Stimulated activated CD8-positive, alpha-beta memory T cell treated with anti-CD3 and anti-CD28 coated beads, Interleukin-4, amount 100 ng/mL, for 1 hour (primary cell): ENCODE measurements at regions not wholly inside any gene's neighbourhood (a gene's known extent, or its start where the extent isn't known, plus 50 kb on each side); places are given as distances from the start of the nearest gene placed in this dataset.

ENCODE experiments used
- DNase-seq, 2 donors: peaks; one replicate each; pipeline ENCODE4 v3.0.0-alpha.2; 2020; ENCODE audit warnings: low read depth in 2 of 2, low spot score in 1 of 2

GRCh38 chr11:70671083-70671482 lies 272.8 kb downstream of the CTTN start:
- DNase-seq, result no peak

DNA sequence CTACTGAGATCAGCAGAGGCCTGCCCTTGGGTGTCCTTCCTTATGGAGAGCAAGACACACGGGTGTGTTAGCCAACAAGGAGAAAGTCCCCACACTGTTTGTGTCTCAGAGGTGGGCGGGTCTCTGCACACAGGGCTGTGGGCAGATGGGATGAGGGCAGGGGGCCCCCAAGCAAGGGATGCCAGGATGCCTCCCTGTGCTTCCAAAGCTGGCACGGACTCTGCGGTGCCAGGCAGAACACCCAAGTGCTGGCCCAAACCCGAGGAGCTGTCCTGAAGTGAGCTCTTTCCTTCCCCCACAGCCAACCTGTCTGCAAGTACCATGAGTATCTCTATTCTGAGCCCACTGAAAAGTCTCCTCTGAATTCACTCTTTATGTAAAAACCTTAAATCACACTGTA lies 273.3 kb downstream of the CTTN start:
- DNase-seq, result no peak

GRCh38 chr11:70672991-70673653 lies 274.8 kb downstream of the CTTN start:
- DNase-seq, result no peak

DNA sequence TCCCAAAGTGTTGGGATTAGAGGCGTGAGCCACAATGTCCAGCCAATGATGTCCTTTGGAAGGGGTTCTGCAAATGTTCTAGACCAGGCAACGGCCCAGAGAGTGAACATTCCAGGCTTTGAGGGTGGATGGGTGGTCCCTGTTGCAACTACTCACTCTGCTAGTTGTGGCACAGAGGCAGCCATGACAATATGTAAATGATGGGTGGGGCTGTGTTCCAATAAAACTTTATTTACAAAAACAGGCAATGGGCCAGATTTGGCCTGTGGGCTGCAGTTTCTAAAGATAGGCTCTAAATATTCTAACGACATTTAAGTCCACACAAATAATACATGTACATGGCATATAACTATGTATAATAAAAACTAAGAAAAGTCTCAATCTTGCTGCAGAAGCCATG lies 276.3 kb downstream of the CTTN start:
- DNase-seq, result no peak

- no peak for DNase-seq
These were observed 277.5 kb downstream of the CTTN start for GRCh38 chr11:70675697-70676374.

DNA sequence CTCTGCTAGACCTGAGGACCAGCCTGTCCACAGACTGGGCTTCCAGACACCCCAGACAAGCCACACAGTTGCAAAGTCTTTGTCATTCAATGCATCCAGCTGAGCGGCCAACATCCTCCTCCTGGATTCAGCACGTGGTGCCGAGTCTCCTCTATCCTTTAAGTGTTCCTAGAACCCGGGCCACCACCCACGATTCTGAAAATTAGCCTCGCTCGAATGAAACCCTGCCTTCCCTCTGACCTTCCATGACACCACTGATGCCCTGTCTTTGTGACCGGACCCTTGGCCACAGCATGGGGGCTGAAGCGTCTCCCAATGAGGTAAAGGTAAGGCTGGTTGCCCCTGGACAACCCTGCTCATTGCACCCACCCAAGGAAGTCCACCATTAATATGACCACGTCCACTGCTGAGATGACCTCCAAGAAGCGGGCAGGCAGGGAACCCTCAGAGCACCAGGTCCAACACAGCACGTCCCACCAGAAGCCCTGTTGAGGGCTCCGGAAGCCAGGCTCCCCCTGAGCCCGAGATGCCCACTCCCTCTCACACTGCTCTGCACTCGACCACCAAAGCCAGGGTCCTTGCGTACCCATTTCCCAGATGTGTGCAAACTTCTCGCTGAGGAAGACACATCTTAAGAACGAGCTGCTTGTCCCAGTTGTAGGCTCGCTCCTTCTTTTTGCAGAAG lies 279.0 kb downstream of the CTTN start:
- DNase-seq, result no peak

DNA sequence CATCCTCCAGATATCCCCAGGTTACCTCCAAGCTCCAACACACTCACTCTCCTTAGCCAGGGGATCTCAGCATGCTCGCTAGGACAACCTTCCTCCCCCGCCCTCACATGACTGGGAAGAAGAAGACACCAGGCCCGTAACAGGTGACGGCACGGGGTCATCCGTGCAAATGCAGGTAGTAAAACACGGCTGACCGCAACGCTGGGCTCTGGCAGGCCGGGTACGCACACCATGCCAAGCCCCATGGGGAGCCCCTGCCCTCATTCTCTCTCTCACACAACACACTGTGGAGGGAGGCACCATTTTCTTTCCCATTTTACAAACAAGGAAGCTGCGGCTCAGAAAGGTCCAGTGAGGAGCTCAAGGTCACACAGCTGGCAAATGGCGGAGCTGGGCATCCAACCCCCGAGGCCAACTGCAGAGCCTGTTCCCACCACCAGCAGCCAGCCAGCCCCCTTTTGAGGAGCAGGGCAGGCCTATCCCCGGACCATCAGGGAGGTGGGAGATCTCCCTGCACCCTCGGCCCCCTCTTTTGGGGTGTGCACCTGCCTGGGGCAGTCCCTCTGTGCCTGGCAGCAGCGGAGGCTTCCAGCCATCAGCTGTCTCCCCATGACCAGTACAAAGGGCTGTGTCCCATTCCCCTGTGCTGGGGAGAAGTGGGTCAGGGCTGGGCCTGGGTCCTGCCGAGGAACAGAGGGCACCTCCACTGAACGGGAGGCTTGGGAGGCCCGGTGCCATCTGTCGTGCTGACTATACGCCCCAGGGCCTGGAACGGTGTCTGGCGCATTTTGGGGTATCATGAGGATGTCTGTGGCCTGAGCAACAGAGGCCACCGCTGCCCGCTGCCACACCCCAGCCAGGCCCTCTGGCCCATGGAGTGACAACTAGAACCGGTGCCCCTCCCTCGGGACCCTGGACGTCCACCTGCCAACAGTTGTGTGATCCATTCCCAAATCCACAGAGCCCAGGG lies 280.9 kb downstream of the CTTN start:
- DNase-seq, result no peak

GRCh38 chr11:70680781-70681281 lies 282.5 kb downstream of the CTTN start:
- DNase-seq, result no peak

- DNase-seq, result no peak
These were observed 283.7 kb downstream of the CTTN start for GRCh38 chr11:70682056-70682455.

- DNase-seq, result no peak
These were observed 284.4 kb downstream of the CTTN start for GRCh38 chr11:70682760-70683159.

GRCh38 chr11:70687716-70688115 lies 289.4 kb downstream of the CTTN start:
- no peak for DNase-seq

DNA sequence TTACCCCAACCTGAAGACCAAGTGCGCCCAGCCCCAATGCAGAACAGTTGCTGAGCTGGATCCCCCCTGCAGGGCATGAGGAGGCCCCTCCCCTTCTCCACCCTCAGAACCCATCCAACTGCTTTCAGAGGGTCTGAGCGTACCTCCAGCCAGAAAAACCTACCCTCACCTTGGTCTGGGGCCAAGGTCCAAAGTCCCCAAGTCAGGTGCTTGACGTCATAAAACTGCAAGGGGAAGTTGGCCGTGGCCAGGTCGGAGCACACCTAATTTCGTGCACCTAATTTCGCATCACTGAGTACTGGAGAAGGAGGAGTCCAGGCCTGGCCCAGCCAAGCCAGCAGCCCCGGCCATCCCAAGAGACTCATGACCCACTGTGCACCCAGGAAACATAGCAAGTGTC lies 289.8 kb downstream of the CTTN start:
- no peak for DNase-seq

DNA sequence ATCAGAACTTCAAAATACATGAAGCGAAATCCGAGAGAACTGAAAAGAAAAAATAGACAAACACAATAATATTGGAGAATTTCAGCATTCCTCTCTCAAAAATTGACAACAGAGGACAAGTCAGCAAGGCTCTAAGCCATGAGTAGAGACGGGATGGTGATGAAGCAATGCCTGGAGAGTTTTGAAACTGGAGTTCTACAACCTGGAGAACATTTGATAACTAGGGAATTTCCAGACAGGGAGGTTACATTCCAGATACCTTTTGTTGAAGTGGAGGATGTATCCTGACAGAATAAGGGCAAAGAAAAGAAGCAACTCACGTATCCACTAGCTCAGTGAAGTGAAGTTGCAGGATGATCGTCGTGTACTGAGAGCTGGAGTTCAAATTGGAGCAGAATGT lies 291.4 kb downstream of the CTTN start:
- no peak for DNase-seq

DNA sequence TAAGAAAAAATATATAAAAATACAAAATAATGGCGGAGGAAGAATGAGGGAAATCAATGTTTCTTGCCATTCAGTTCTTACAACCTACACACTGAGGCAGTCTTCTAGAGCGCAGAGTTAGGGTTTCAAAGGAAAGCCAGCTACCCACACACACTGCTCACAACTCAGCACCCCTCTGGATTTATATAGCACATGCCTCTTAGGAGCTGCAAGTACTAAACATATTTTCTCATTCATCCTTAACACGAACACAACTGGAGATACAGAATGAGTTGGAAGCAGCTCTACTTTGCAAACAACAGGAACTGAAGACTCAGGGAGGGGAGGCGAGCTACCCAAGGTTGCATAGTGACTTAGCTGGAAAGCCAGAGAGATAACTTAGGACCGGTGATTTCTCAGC lies 293.8 kb downstream of the CTTN start:
- DNase-seq, result no peak

DNA sequence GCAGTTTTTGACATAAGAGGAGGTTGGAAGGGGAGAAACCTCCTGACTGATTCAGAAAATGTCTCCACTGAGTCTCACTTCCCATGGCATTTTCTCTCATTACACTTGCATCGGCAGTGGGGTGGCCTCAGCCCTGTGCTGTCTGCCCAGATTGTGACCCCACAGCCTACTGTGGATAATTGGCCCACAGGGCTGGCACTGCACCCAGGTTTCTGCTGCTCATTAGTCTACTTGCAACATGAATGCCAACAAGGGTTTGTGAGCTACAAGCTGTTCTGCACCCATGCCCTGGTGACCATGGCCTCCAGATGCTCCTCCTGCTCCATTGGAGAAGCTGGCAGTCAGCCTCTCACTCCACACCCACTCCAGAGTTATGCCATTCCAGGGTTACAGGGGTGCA lies 296.0 kb downstream of the CTTN start:
- no peak for DNase-seq

DNA sequence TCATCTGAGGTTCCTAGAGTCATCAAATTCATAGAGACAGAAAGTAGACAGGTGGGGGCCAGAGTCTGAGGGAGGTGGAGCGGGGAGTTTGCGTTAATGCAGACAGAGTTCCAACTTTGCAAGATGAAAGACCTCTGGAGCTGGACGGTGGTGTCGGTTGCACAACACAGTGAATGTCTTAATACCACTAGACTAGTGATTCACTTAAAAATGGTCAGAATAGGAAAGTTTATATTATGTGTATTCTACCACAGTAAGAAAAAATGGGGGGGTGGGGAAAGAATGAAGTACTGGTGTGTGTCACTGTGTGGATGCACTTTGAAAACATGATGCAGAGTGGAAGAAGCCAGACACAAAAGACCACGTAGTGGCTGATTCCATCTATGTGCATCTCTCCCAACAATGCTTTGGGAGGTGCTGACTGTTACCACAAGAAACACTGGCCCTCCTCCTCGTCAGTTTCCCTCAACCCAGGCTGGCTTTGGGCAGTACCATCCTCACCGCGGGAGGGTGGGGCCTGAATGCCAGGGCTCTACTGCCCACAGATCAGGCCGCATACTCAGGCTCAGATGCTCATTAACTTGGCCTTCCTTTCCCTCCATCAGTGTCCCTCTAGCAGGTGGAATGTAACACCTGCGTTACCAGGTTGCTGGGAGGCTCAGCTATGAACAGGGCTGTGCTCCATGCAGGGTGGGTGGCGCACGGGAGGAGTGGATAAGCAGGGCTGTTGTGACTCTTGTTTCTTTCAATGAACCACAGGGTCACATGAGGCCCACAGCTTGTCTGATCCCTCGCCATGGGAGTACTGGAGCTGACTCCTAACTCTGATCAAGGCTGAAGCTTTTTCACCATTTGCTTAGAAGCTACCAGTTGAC lies 297.0 kb downstream of the CTTN start:
- DNase-seq, result no peak

- no peak for DNase-seq
These were observed 297.7 kb downstream of the CTTN start for GRCh38 chr11:70696076-70696475.

- no peak for DNase-seq
These were observed 298.2 kb downstream of the CTTN start for GRCh38 chr11:70696564-70696963.

DNA sequence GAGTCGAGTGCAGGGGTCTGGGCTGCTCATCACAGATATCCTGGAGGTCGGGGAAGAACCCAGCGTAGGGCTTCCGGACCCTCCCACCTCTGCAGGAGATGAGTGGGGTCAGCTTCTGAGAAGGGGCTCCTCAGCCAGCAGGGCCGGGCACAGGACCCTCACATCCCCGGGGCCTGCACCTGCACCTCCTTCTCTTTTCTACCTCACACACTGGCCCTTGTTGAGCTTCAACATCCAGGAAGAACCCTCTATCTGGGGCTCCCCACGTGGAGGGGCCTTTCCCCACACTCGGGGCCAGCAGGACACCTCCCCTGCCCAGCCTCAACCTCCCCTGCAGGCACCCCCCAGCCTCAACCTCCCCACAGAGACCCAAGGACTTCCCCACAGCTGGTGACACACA lies 299.4 kb downstream of the CTTN start:
- DNase-seq, result no peak

- no peak for DNase-seq
These were observed 300.5 kb downstream of the CTTN start for GRCh38 chr11:70698871-70699270.
